Effector memory CD4-positive, alpha-beta T cell (primary cell): ENCODE measurements at regions not wholly inside any gene's neighbourhood (a gene's known extent, or its start where the extent isn't known, plus 50 kb on each side); places are given as distances from the start of the nearest gene placed in this dataset.

Experiments used
- DNase-seq, 3 donors: peaks; one replicate each; pipeline ENCODE4 v3.0.0-alpha.2; 2020
- H3K27ac ChIP-seq: 2 replicates; pipeline ENCODE4 v1.7.0; 2013; ENCODE audit warnings: mild to moderate bottlenecking, low read length, moderate library complexity; ENCODE audit not compliant: insufficient read depth, poor library complexity, severe bottlenecking
- H3K27me3 ChIP-seq: replicated peaks from 2 replicates; pipeline ENCODE4 v1.7.0; 2013; ENCODE audit warnings: mild to moderate bottlenecking, low read length; ENCODE audit not compliant: insufficient read depth, control insufficient read depth, poor library complexity, severe bottlenecking
- H3K36me3 ChIP-seq: 2 replicates; pipeline ENCODE4 v1.7.0; 2013; ENCODE audit warnings: mild to moderate bottlenecking, low read length, moderate library complexity; ENCODE audit not compliant: control insufficient read depth, insufficient read depth
- H3K4me1 ChIP-seq: 2 replicates; pipeline ENCODE4 v1.7.0; 2013; ENCODE audit warnings: low read length, mild to moderate bottlenecking; ENCODE audit not compliant: control insufficient read depth, insufficient read depth, poor library complexity, severe bottlenecking
- H3K4me3 ChIP-seq: 2 replicates; pipeline ENCODE4 v1.7.0; 2013; ENCODE audit warnings: low read length, low read depth, mild to moderate bottlenecking; ENCODE audit not compliant: insufficient read depth, poor library complexity, severe bottlenecking
- H3K9me3 ChIP-seq: 2 replicates; pipeline ENCODE4 v1.7.0; 2013; ENCODE audit warnings: mild to moderate bottlenecking, low read length, moderate library complexity; ENCODE audit not compliant: control insufficient read depth

GRCh38 chr6:165822501-165822900 lies 159.5 kb upstream of the PDE10A start:
- H3K36me3 ChIP-seq: no peaks in the 10 kb centered on the region
- DNase-seq: no peak
- no peaks in the 10 kb centered on the region for H3K9me3 ChIP-seq
- H3K27me3 ChIP-seq: no peaks in the 10 kb centered on the region
- H3K4me3 ChIP-seq: no peak overlapping the region
- H3K27ac ChIP-seq: no peak overlapping the region
- H3K4me1 ChIP-seq: no peaks in the 10 kb centered on the region

DNA sequence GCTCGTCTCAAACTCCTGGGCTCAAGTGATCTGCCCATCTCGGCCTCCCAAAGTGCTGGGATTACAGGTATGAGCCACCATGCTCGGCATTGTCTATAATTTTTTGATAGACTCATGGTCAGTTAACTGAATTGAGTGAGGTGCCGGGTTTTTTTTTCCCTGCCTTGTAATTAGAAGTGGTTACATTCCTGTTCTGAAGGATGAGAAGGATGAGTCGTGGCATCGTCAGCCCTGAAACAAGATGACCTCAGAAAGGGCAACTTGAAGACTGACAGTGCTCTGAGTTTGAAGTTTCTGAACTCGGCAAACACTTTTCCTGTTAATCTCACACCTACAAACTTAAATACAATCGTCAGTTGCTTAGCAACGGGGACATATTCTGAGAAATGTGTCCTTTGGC lies 158.7 kb upstream of the PDE10A start:
- no peak for DNase-seq
- Histone ChIP-seq H3K36me3 (no peaks in the 10 kb centered on the region), H3K4me1 (no peaks in the 10 kb centered on the region), H3K9me3 (no peaks in the 10 kb centered on the region), H3K4me3 (no peak overlapping the region), H3K27me3 (no peaks in the 10 kb centered on the region), H3K27ac (no peak overlapping the region)

DNA sequence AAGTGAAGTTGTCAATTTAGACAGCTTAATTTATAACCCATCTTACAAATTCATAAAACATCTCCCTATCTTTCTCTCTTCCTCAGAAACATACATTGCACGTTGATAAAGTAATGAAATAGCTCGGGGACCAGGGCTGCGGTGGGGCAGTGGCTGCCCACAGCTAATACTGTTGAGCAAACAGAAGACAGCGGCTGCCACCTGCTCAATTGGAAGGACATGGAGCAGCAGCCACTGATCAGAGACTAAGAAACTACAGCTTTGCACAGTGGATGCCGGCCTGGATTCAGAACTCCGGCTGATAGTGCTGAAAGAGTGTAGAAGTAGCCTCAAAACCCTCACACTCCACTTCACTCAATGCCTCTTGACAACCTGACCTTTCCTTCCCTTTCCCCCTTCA lies 157.9 kb upstream of the PDE10A start:
- H3K4me3 ChIP-seq: no peak overlapping the region
- no peak overlapping the region for H3K27ac ChIP-seq
- no peaks in the 10 kb centered on the region for H3K4me1 ChIP-seq
- H3K36me3 ChIP-seq: no peaks in the 10 kb centered on the region
- no peak for DNase-seq
- no peaks in the 10 kb centered on the region for H3K27me3 ChIP-seq
- no peaks in the 10 kb centered on the region for H3K9me3 ChIP-seq

- H3K4me3 ChIP-seq: no peak overlapping the region
- no peaks in the 10 kb centered on the region for H3K4me1 ChIP-seq
- H3K27me3 ChIP-seq: no peaks in the 10 kb centered on the region
- no peak for DNase-seq
- no peaks in the 10 kb centered on the region for H3K9me3 ChIP-seq
- no peak overlapping the region for H3K27ac ChIP-seq
- H3K36me3 ChIP-seq: no peaks in the 10 kb centered on the region
These were observed 157.4 kb upstream of the PDE10A start for GRCh38 chr6:165820407-165820806.

DNA sequence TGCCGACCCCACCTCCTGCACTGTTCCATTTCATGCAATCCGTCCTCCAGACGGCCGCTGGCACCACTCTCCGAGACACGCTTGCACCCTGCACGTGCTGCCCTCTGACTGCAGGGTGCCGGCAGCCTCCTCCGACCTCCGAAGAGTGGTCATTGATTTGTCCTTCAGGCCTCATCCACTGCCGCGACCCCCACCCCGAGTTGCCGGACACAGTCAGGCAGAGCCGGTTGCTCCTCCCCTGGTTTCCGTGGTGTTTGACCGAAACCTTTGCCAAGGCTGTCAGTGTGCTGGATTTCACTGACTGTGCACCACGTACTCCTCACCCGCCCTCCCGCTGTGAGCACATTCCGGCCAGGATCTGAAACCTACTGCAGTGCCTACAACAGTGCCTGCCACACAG lies 156.4 kb upstream of the PDE10A start:
- Histone ChIP-seq H3K9me3 (no peaks in the 10 kb centered on the region), H3K4me3 (no peak overlapping the region), H3K36me3 (no peaks in the 10 kb centered on the region), H3K27ac (no peak overlapping the region), H3K4me1 (no peaks in the 10 kb centered on the region), H3K27me3 (no peaks in the 10 kb centered on the region)
- no peak for DNase-seq

GRCh38 chr6:165818200-165818599 lies 155.2 kb upstream of the PDE10A start:
- Histone ChIP-seq H3K27ac (no peak overlapping the region), H3K36me3 (no peaks in the 10 kb centered on the region), H3K4me1 (no peaks in the 10 kb centered on the region), H3K4me3 (no peak overlapping the region), H3K27me3 (no peaks in the 10 kb centered on the region), H3K9me3 (no peaks in the 10 kb centered on the region)
- DNase-seq: no peak

DNA sequence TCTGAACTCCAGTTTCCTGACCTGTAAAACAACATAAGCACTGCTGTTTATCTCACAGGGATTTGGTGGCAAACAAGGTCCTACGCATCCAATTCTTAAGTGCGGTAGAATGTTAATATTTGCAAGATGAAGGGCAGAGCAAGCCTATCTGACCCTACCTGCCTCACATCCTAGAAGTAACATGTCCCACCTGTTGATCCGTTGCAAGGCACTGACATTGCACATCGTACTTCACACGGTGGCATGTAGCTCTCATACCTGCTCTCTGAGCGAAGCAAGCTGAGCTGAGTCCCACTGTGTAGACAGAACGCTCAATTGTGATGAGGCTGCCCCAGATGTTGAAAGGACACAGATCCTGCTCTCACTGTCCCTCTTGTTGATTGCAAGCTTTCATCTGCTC lies 154.7 kb upstream of the PDE10A start:
- H3K4me3 ChIP-seq: no peak overlapping the region
- no peaks in the 10 kb centered on the region for H3K4me1 ChIP-seq
- no peak for DNase-seq
- no peaks in the 10 kb centered on the region for H3K9me3 ChIP-seq
- no peaks in the 10 kb centered on the region for H3K36me3 ChIP-seq
- no peak overlapping the region for H3K27ac ChIP-seq
- no peaks in the 10 kb centered on the region for H3K27me3 ChIP-seq

- Histone ChIP-seq H3K4me3 (no peak overlapping the region), H3K36me3 (no peaks in the 10 kb centered on the region), H3K27ac (no peak overlapping the region), H3K9me3 (no peaks in the 10 kb centered on the region), H3K27me3 (no peaks in the 10 kb centered on the region), H3K4me1 (no peaks in the 10 kb centered on the region)
- DNase-seq: no peak
These were observed 154.1 kb upstream of the PDE10A start for GRCh38 chr6:165817148-165817547.

GRCh38 chr6:165814679-165815078 lies 151.6 kb upstream of the PDE10A start:
- no peak for DNase-seq
- no peaks in the 10 kb centered on the region for H3K4me1 ChIP-seq
- H3K4me3 ChIP-seq: no peak overlapping the region
- no peak overlapping the region for H3K27ac ChIP-seq
- H3K9me3 ChIP-seq: no peaks in the 10 kb centered on the region
- no peaks in the 10 kb centered on the region for H3K27me3 ChIP-seq
- no peaks in the 10 kb centered on the region for H3K36me3 ChIP-seq

- no peaks in the 10 kb centered on the region for H3K36me3 ChIP-seq
- no peaks in the 10 kb centered on the region for H3K9me3 ChIP-seq
- DNase-seq: no peak
- no peaks in the 10 kb centered on the region for H3K4me1 ChIP-seq
- no peaks in the 10 kb centered on the region for H3K27me3 ChIP-seq
- no peak overlapping the region for H3K4me3 ChIP-seq
- H3K27ac ChIP-seq: no peak overlapping the region
These were observed 148.5 kb upstream of the PDE10A start for GRCh38 chr6:165811512-165811911.

- no peak for DNase-seq
- Histone ChIP-seq H3K27me3 (no peaks in the 10 kb centered on the region), H3K27ac (no peak overlapping the region), H3K4me3 (no peak overlapping the region), H3K4me1 (no peaks in the 10 kb centered on the region), H3K9me3 (no peaks in the 10 kb centered on the region), H3K36me3 (no peaks in the 10 kb centered on the region)
These were observed 145.0 kb upstream of the PDE10A start for GRCh38 chr6:165808021-165808420.
